ENCODE measurements at regions not wholly inside any gene's neighbourhood (a gene's known extent, or its start where the extent isn't known, plus 50 kb on each side); places are given as distances from the start of the nearest gene placed in this dataset.

DNA sequence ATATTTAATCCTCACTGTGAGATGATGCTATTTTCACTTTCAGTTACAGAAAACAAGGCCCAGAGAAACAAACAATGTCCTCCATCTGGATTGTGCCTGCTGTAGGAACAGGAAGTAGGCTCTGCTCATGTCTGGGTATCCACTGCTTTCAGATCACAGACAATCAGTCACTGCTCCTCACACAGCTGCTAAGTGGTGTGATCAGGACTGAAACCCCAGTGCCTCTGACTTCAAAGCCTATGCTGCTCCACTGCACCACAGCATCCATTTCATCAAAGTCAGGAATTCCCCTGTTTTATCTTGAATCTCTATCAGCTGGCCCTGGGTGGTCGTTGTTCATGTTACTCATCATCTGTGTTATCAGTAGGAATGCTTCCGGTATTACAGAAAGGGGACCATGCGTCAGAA, 303.8 kb upstream of the TRIB2 start:
- ATAC-seq (ENCODE audit: low read depth) = peak; percentile 54
- Mint-ChIP-seq H3K9me3 (no peaks in the 10 kb centered on the region), H3K4me1 (peaks cover 36% of the 10 kb centered on the region), H3K27ac (no peak overlapping the region), H3K36me3 (ENCODE audit: low read depth) (no peaks in the 10 kb centered on the region), H3K27me3 (no peaks in the 10 kb centered on the region), H3K4me3 (no peak overlapping the region)
- no peak for DNase-seq
- ChIA-PET POLR2A (no interaction called here), CTCF (interaction anchor here (1.4 kb wide), 1 partner anchor 303 kb away, joined by 7 read pairs; no protein-coding TSS in a partner anchor)
- TF ChIP-seq, protein P1, sequence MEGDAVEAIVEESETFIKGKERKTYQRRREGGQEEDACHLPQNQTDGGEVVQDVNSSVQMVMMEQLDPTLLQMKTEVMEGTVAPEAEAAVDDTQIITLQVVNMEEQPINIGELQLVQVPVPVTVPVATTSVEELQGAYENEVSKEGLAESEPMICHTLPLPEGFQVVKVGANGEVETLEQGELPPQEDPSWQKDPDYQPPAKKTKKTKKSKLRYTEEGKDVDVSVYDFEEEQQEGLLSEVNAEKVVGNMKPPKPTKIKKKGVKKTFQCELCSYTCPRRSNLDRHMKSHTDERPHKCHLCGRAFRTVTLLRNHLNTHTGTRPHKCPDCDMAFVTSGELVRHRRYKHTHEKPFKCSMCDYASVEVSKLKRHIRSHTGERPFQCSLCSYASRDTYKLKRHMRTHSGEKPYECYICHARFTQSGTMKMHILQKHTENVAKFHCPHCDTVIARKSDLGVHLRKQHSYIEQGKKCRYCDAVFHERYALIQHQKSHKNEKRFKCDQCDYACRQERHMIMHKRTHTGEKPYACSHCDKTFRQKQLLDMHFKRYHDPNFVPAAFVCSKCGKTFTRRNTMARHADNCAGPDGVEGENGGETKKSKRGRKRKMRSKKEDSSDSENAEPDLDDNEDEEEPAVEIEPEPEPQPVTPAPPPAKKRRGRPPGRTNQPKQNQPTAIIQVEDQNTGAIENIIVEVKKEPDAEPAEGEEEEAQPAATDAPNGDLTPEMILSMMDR (IDR thresholded peaks at IDR 0.05) = no peak
- intact Hi-C loops (cut with micrococcal nuclease) = loop anchor here (10.0 kb wide), 1 partner anchor 578 kb away; no protein-coding TSS in a partner anchor

DNA sequence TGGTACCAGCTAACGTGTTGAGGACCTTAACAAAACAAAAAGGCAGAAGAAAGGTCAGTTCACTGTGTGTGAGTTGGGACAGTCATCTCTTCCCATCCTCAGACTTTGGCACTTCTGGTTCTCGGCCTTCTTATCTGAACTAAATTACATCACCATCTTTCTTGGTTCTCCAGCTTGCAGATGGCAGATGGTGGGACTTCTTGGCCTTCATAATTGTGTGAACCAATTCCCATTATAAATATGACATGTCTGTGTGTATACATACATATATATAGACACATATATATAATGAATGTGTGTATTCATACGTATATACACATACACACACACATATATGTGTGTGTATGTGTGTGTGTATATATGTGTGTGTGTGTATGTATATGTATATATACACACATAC, 301.2 kb upstream of the TRIB2 start:
- H3K4me1 Mint-ChIP-seq = peaks cover 36% of the 10 kb centered on the region
- CTCF ChIA-PET = interaction anchor here (1.4 to 4.7 kb wide), 3 partner anchors 18 to 592 kb away, joined by 4 to 31 read pairs (median 5); partner anchors contain the start of gene TRIB2
- no peaks in the 10 kb centered on the region for H3K36me3 Mint-ChIP-seq (ENCODE audit: low read depth)
- ATAC-seq (ENCODE audit: low read depth) (no peak), DNase-seq (no peak)
- TF ChIP-seq, protein P1 (IDR thresholded peaks at IDR 0.05) = no peak
- H3K27me3 Mint-ChIP-seq = no peaks in the 10 kb centered on the region
- POLR2A ChIA-PET = no interaction called here
- intact Hi-C loops (cut with micrococcal nuclease) = loop anchor here (10.0 kb wide), 1 partner anchor 581 kb away; no protein-coding TSS in a partner anchor
- no peaks in the 10 kb centered on the region for H3K9me3 Mint-ChIP-seq
- no peak overlapping the region for H3K4me3 Mint-ChIP-seq
- H3K27ac Mint-ChIP-seq = no peak overlapping the region

- TF ChIP-seq, protein P1 (IDR thresholded peaks at IDR 0.05) = no peak
- POLR2A ChIA-PET = no interaction called here
- H3K9me3 Mint-ChIP-seq = no peaks in the 10 kb centered on the region
- intact Hi-C loops (cut with micrococcal nuclease) = loop anchor here (1.0 to 10.0 kb wide), 4 partner anchors 300 to 591 kb away; partner anchors contain the start of gene TRIB2
- no peak overlapping the region for H3K4me3 Mint-ChIP-seq
- DNase-seq = peak; percentile 22
- H3K27ac Mint-ChIP-seq = no peak overlapping the region
- H3K27me3 Mint-ChIP-seq = no peaks in the 10 kb centered on the region
- CTCF ChIA-PET = interaction anchor here (1.0 to 4.7 kb wide), 4 partner anchors 17 to 591 kb away, joined by 4 to 31 read pairs (median 7); partner anchors contain the start of gene TRIB2
- ATAC-seq (ENCODE audit: low read depth) = peak; percentile 69
- peaks cover 36% of the 10 kb centered on the region for H3K4me1 Mint-ChIP-seq
- H3K36me3 Mint-ChIP-seq (ENCODE audit: low read depth) = no peaks in the 10 kb centered on the region
Observed at GRCh38 chr2:12416600-12416999, 300.1 kb upstream of the TRIB2 start.

DNA sequence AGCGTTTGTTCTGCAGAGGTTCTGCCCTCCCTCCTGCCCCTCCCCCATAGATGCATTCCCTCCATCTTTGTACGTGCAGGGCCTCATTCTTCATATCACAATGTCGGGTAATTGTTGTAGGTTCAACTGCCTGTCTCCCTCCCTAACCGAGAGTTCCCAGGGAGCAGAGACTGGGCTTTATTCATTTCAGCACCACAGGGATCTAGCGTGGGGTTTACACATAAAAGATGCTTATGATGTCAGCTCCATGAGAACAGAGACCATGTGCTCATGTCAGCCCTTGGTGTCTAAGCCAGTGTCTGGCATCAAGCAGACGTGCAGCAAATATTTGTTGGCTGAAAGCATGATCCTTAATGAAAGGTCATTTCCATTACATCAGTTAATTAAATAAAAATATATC, 298.9 kb upstream of the TRIB2 start:
- H3K36me3 Mint-ChIP-seq (ENCODE audit: low read depth) = no peaks in the 10 kb centered on the region
- ATAC-seq (ENCODE audit: low read depth) (no peak), DNase-seq (no peak)
- ChIA-PET CTCF (interaction anchor here (4.7 kb wide), 1 partner anchor 299 kb away, joined by 31 read pairs; the partner anchor contains the start of gene TRIB2), POLR2A (no interaction called here)
- H3K9me3 Mint-ChIP-seq = no peaks in the 10 kb centered on the region
- intact Hi-C loops (cut with micrococcal nuclease) = loop anchor here (10.0 kb wide), 1 partner anchor 583 kb away; no protein-coding TSS in a partner anchor
- peaks cover 28% of the 10 kb centered on the region for H3K4me1 Mint-ChIP-seq
- TF ChIP-seq, protein P1 (IDR thresholded peaks at IDR 0.05) = no peak
- no peak overlapping the region for H3K4me3 Mint-ChIP-seq
- H3K27me3 Mint-ChIP-seq = no peaks in the 10 kb centered on the region
- H3K27ac Mint-ChIP-seq = no peak overlapping the region

DNA sequence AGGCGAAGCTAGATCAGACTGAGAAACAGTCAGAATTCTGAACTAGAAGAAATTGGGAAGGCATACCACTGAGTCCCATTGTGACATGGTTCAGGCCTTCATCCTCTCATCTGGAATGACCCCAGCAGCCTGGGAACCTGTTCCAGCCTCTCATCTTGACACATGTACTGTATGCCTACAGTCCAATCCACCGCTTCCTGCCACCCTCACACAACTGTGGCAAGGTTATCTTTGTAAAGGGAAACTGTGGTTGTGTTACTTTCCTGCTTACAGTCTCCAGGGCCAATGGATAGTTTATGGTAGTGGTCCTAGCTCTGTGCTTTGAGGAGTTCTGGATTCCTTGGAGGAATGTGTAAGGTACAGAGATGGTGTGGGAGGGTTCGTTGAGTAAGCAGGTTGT, 296.9 kb upstream of the TRIB2 start:
- ChIA-PET CTCF (interaction anchor here (0.6 to 2.9 kb wide), 2 partner anchors 205 to 296 kb away, joined by 3 to 12 read pairs; partner anchors contain the start of gene TRIB2), POLR2A (no interaction called here)
- no peak for DNase-seq
- intact Hi-C loops (cut with micrococcal nuclease) = loop anchor here (10.0 kb wide), 1 partner anchor 585 kb away; no protein-coding TSS in a partner anchor
- Mint-ChIP-seq H3K36me3 (ENCODE audit: low read depth) (no peaks in the 10 kb centered on the region), H3K4me3 (no peak overlapping the region), H3K27ac (no peak overlapping the region), H3K27me3 (no peaks in the 10 kb centered on the region), H3K9me3 (no peaks in the 10 kb centered on the region), H3K4me1 (peaks cover 20% of the 10 kb centered on the region)
- TF ChIP-seq, protein P1 (IDR thresholded peaks at IDR 0.05) = no peak
- ATAC-seq (ENCODE audit: low read depth) = no peak
